LNCaP clone FGC (cell line): ENCODE measurements at regions not wholly inside any gene's neighbourhood (a gene's known extent, or its start where the extent isn't known, plus 50 kb on each side); places are given as distances from the start of the nearest gene placed in this dataset.

Experiments
- DNase-seq: peaks from one replicate; pipeline ENCODE4 v3.0.0-alpha.2; 2011; ENCODE audit warnings: low read depth
- H3K4me3 ChIP-seq: 2 replicates; pipeline ENCODE4 v1.5.1; 2011; ENCODE audit warnings: mild to moderate bottlenecking, low read depth, low read length, control low read depth
- TF ChIP-seq, protein P1 (sequence below): IDR thresholded peaks from 2 replicates; pipeline ENCODE4 v1.5.1; 2012; ENCODE audit warnings: mild to moderate bottlenecking; ENCODE audit not compliant: control insufficient read depth, insufficient read depth; ENCODE audit errors: extremely low read depth

DNA sequence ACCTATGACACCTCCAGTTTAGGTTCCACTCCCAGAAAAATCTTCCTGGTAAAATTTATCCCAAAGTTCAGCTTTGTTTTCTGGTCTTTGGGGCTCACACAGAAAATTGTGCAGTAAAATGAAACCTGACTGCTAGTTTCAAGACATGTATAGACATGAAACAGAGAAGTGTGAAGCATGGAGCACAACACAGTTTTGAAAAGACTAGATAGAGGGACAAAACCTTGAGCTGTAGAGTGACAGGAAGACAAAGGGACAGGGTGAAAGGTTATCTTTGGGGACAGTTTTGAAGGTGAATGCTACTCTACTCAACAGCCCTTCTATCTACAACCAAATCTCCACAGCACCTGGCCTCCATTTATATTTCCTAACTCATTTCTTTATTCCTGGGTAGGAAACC, 352.6 kb downstream of the RBM43 start:
- TF ChIP-seq, protein P1, sequence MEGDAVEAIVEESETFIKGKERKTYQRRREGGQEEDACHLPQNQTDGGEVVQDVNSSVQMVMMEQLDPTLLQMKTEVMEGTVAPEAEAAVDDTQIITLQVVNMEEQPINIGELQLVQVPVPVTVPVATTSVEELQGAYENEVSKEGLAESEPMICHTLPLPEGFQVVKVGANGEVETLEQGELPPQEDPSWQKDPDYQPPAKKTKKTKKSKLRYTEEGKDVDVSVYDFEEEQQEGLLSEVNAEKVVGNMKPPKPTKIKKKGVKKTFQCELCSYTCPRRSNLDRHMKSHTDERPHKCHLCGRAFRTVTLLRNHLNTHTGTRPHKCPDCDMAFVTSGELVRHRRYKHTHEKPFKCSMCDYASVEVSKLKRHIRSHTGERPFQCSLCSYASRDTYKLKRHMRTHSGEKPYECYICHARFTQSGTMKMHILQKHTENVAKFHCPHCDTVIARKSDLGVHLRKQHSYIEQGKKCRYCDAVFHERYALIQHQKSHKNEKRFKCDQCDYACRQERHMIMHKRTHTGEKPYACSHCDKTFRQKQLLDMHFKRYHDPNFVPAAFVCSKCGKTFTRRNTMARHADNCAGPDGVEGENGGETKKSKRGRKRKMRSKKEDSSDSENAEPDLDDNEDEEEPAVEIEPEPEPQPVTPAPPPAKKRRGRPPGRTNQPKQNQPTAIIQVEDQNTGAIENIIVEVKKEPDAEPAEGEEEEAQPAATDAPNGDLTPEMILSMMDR: no peak
- DNase-seq: no peak

DNA sequence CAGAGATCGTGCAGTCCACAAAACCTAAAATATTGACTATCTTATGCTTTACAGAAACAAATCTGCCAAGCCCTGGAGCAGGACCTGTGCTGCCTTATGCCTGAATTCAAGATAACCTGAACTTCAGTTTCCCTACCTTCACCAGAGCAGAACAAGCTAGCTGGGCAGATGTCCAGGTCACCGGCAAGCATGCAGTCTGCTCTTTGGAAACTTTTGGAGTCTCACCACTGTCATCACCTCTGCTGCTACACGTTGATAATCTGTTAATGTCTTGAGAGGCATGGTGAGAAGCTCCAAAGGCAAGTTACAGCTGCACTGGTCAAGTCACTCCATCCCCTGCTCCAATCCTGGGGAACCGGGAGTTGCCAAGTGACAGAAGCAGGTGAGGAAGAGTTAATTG, 354.2 kb downstream of the RBM43 start:
- no peak for DNase-seq
- TF ChIP-seq, protein P1: no peak
- H3K4me3 ChIP-seq: no peak overlapping the region

More for the DNA sequence above, 352.6 kb downstream of the RBM43 start:
- H3K4me3 ChIP-seq: no peak overlapping the region

DNA sequence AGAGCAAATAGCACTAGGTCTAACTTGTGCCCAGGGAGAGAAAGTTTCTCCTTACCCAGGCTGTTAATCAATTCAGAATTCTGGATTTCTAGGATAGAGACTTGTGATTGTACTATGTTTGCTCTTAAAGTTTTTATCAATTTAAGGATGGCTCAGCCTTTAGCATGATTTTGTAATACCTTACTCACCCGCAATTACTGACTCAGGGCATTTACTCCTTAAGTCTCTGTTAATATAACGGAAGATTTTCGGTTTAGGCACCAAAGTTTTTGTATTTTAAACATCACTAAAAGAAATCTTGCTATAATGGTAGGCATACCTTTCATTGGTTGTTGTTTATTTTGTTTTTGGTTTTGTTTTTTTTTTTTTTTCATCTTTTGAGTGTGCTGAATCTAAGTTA, 358.2 kb downstream of the RBM43 start:
- DNase-seq: no peak
- TF ChIP-seq, protein P1: no peak
- no peak overlapping the region for H3K4me3 ChIP-seq

DNA sequence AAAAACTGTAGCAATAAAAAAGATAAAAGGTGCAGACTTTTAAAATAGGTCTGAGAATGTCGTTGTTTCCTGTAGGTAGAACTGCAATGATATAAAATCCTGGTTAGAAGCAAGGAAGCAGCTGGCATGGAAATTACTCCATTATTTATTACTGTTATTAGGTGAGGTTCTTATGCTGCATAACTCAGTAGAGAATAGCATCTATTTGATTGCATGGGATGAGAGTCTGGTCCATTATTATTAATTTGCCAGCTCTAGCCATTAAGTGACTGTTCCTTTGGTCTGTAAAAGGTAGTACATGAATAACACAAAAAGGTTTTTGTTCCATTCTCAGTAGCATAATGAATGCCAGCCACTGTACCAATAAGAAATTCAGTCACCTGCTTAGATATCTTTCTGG, 358.6 kb downstream of the RBM43 start:
- DNase-seq: no peak
- TF ChIP-seq, protein P1: no peak
- no peak overlapping the region for H3K4me3 ChIP-seq

DNA sequence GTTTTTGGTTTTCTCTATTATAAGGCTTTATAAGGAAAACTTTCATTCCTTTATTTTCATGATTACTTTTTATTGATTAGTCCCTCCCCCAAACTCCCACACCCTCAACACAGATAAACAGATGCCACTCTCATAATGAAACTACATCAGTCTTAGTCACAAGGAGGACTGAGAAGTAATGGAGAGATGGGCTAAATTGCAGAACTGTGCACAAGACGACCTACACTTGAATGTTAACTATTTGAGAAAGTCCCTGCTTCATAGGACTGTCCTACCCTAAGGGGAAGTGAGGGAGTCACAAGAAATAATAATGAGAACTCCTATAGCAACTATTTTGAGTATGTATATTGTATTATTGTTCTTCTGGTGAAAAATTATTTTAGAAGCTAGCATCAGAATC, 360.8 kb downstream of the RBM43 start:
- TF ChIP-seq, protein P1: no peak
- no peak for DNase-seq
- no peak overlapping the region for H3K4me3 ChIP-seq

DNA sequence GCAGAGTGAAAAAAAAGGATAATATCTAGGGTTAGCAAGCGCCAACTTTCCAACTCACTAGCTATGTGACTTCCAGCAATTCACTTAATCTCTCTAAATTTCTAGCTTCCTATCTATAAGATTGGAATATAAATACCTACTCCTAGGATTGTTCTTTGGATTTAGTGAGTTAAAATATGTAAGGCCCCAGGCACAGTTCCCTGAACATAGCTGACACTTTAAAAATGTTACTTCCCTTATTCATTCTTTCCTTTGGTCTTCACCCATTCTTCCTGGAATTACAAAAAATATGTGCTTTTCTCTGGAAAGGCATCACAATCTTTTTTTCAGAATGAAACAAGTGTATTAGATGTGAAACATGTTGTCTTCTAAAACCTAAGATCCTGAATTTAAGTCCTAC, 365.7 kb downstream of the RBM43 start:
- TF ChIP-seq, protein P1: no peak
- H3K4me3 ChIP-seq: no peak overlapping the region
- no peak for DNase-seq

DNA sequence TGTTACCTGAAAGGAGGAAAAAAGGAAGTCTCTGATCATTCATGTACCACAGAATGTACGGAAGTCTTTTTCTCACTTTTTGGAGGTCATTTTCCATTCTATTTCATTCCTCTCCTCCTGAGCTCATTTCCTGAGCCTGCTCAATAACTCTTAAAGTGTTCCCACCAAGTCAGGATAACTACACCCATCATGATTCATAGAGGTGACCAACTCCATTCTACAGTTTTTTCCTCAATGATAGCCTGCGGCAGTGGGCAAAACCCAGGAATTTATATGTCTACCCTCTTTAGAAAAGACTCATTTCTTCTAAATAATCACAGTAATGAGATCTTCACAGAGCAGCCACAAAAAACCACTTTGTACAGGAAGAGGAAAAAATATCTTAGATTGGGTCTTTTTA, 372.5 kb downstream of the RBM43 start:
- H3K4me3 ChIP-seq: no peak overlapping the region
- TF ChIP-seq, protein P1: no peak
- no peak for DNase-seq
